H9 (cell line): ENCODE measurements at regions not wholly inside any gene's neighbourhood (a gene's known extent, or its start where the extent isn't known, plus 50 kb on each side); places are given as distances from the start of the nearest gene placed in this dataset.

Source experiments
- DNase-seq: peaks from one replicate; pipeline ENCODE4 v3.0.0-alpha.2; 2017
- H2AFZ ChIP-seq: one replicate; pipeline ENCODE4 v1.6.1; 2013; ENCODE audit warnings: mild to moderate bottlenecking, low read length, control low read depth, moderate library complexity
- H2AK5ac ChIP-seq: 2 replicates; pipeline ENCODE4 v1.6.1; 2013; ENCODE audit warnings: low read length, control low read depth, mixed read lengths; ENCODE audit not compliant: insufficient read length
- H2BK120ac ChIP-seq: one replicate; pipeline ENCODE4 v1.6.1; 2013; ENCODE audit warnings: low read depth, mild to moderate bottlenecking, low read length, control low read depth, inconsistent platforms; ENCODE audit not compliant: poor library complexity, severe bottlenecking
- H2BK12ac ChIP-seq: 2 replicates; pipeline ENCODE4 v1.6.1; 2013; ENCODE audit warnings: low read length, control low read depth, mixed read lengths, low read depth; ENCODE audit not compliant: insufficient read length
- H2BK15ac ChIP-seq: 2 replicates; pipeline ENCODE4 v1.6.1; 2013; ENCODE audit warnings: low read depth, low read length, control low read depth
- H2BK20ac ChIP-seq: one replicate; pipeline ENCODE4 v1.6.1; 2013; ENCODE audit warnings: low read depth, mild to moderate bottlenecking, low read length, control low read depth, inconsistent platforms; ENCODE audit not compliant: poor library complexity, severe bottlenecking
- H2BK5ac ChIP-seq: 2 replicates; pipeline ENCODE4 v1.6.1; 2013; ENCODE audit warnings: low read length, control low read depth, mixed read lengths; ENCODE audit not compliant: insufficient read length
- H3K14ac ChIP-seq: 2 replicates; pipeline ENCODE4 v1.6.1; 2013; ENCODE audit warnings: low read length, control low read depth; ENCODE audit not compliant: insufficient read depth
- H3K18ac ChIP-seq: 2 replicates; pipeline ENCODE4 v1.6.1; 2013; ENCODE audit warnings: low read depth, mild to moderate bottlenecking, mixed read lengths, low read length, control low read depth; ENCODE audit not compliant: insufficient read length
- H3K23ac ChIP-seq: 2 replicates; pipeline ENCODE4 v1.6.1; 2013; ENCODE audit warnings: low read length, control low read depth, mixed read lengths, low read depth; ENCODE audit not compliant: insufficient read length
- H3K23me2 ChIP-seq: 2 replicates; pipeline ENCODE4 v1.6.1; 2013; ENCODE audit warnings: low read depth, mild to moderate bottlenecking, mixed read lengths, low read length, control low read depth; ENCODE audit not compliant: insufficient read length, poor library complexity, severe bottlenecking
- H3K27ac ChIP-seq: 2 replicates; pipeline ENCODE4 v1.5.1; 2013; ENCODE audit warnings: low read length, control low read depth, mixed read lengths, low read depth; ENCODE audit not compliant: insufficient read length
- H3K27me3 ChIP-seq: 2 replicates; pipeline ENCODE4 v1.6.1; 2013; ENCODE audit warnings: low read length, control low read depth, inconsistent platforms; ENCODE audit not compliant: insufficient read depth
- H3K4ac ChIP-seq: 2 replicates; pipeline ENCODE4 v1.6.1; 2013; ENCODE audit warnings: low read depth, mild to moderate bottlenecking, control low read depth, inconsistent platforms, low read length, moderate library complexity
- H3K4me1 ChIP-seq: 2 replicates; pipeline ENCODE4 v1.6.1; 2013; ENCODE audit warnings: low read length, control low read depth, inconsistent platforms; ENCODE audit not compliant: insufficient read depth
- H3K4me2 ChIP-seq: 2 replicates; pipeline ENCODE4 v1.6.1; 2013; ENCODE audit warnings: low read length, control low read depth, mixed read lengths; ENCODE audit not compliant: insufficient read length, insufficient read depth
- H3K56ac ChIP-seq: 2 replicates; pipeline ENCODE4 v1.6.1; 2013; ENCODE audit warnings: low read depth, mild to moderate bottlenecking, mixed read lengths, low read length, control low read depth; ENCODE audit not compliant: insufficient read length
- H3K79me1 ChIP-seq: 2 replicates; pipeline ENCODE4 v1.6.1; 2013; ENCODE audit warnings: low read depth, mild to moderate bottlenecking, moderate library complexity, low read length, control low read depth, inconsistent platforms; ENCODE audit not compliant: insufficient read depth, poor library complexity, severe bottlenecking
- H3K79me2 ChIP-seq: 2 replicates; pipeline ENCODE4 v1.6.1; 2013; ENCODE audit warnings: low read length, control low read depth, inconsistent platforms; ENCODE audit not compliant: insufficient read depth
- H3K9ac ChIP-seq: 2 replicates; pipeline ENCODE4 v1.6.1; 2013; ENCODE audit warnings: low read length, control low read depth, mixed read lengths; ENCODE audit not compliant: insufficient read length; ENCODE audit errors: extremely low read depth
- H3K9me3 ChIP-seq: one replicate; pipeline ENCODE4 v1.6.1; 2013; ENCODE audit warnings: low read depth, low read length, inconsistent platforms; ENCODE audit not compliant: control insufficient read depth
- H3T11ph ChIP-seq: one replicate; pipeline ENCODE4 v1.6.1; 2013; ENCODE audit warnings: mild to moderate bottlenecking, low read length, control low read depth, inconsistent platforms
- H4K20me1 ChIP-seq: one replicate; pipeline ENCODE4 v1.6.1; 2013; ENCODE audit not compliant: control insufficient read depth, insufficient read length, insufficient read depth
- H4K5ac ChIP-seq: 2 replicates; pipeline ENCODE4 v1.6.1; 2013; ENCODE audit warnings: low read depth, mild to moderate bottlenecking, mixed read lengths, low read length, control low read depth; ENCODE audit not compliant: insufficient read length
- H4K8ac ChIP-seq: replicated peaks from 2 replicates; pipeline ENCODE4 v1.6.1; 2013; ENCODE audit warnings: low read length, control low read depth, mixed read lengths, low read depth; ENCODE audit not compliant: insufficient read length
- H4K91ac ChIP-seq: 2 replicates; pipeline ENCODE4 v1.6.1; 2013; ENCODE audit warnings: low read depth, mild to moderate bottlenecking, moderate library complexity, mixed read lengths, low read length, control low read depth; ENCODE audit not compliant: insufficient read length
- H3K27ac Mint-ChIP-seq, 3 experiments: 2 replicates in 2 of 3; 3 replicates in 1 of 3; pipeline ENCODE4 v1.8.0; 2020 to 2021; ENCODE audit warnings: mixed read lengths in 3 of 3, mild to moderate bottlenecking in 1 of 3, moderate library complexity in 1 of 3
- H3K27me3 Mint-ChIP-seq: 2 replicates; pipeline ENCODE4 v1.8.0; 2021; ENCODE audit warnings: low read depth, mild to moderate bottlenecking, moderate library complexity, mixed read lengths
- H3K36me3 Mint-ChIP-seq, 3 experiments: 2 replicates in 2 of 3; 3 replicates in 1 of 3; pipeline ENCODE4 v1.8.0; 2020 to 2021; ENCODE audit warnings: low read depth in 3 of 3, mixed read lengths in 3 of 3; ENCODE audit not compliant: insufficient read depth in 1 of 3
- H3K4me1 Mint-ChIP-seq, 2 experiments: 2 replicates each; pipeline ENCODE4 v1.8.0; 2020; ENCODE audit warnings: mixed read lengths in 2 of 2
- H3K4me3 Mint-ChIP-seq, 2 experiments: 2 replicates in 1 of 2; 3 replicates in 1 of 2; pipeline ENCODE4 v1.8.0; 2020 to 2021; ENCODE audit warnings: mild to moderate bottlenecking in 2 of 2, mixed read lengths in 2 of 2, moderate library complexity in 1 of 2
- H3K9me3 Mint-ChIP-seq, 2 experiments: 2 replicates in 1 of 2; 3 replicates in 1 of 2; pipeline ENCODE4 v1.8.0; 2020; ENCODE audit warnings: mild to moderate bottlenecking in 2 of 2, mixed read lengths in 2 of 2, moderate library complexity in 1 of 2
- WGBS: extraction: QIAGEN DNeasy Blood & Tissue Kit; methylation state at CpG from one replicate; pipeline ENCODE4 v1.1.7; 2013; ENCODE audit warnings: missing lambda C conversion rate, low lambda C conversion rate, mixed read lengths; ENCODE audit not compliant: insufficient read length; ENCODE audit errors: extremely low coverage; 5-methylcytosine and 5-hydroxymethylcytosine counted together
- TF ChIP-seq, protein P1 (sequence below): fragments of 200-600 bp; sonication (generic); conservative IDR thresholded peaks from 3 replicates; pipeline ENCODE4 v1.8.0; 2021; ENCODE audit warnings: antibody characterized with exemption, mild to moderate bottlenecking

DNA sequence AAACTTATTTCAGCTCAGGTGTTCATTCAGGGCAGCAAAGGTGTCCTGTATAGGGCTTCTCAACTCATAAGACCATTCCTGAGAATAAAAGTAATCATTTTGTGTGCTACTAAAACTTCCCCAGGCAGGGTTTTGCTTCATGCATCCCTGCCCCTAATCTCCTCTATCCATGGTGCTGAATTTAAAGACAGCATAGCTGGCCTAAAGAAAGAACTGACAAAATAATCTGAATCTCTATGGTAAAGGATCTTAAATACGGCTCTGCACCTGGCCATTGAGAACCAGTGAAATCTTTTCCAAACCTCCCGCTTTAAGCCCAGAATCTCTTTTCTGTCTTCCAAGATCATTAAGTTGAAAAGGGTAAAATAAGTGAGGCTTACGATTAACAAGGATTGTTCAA, 292.1 kb upstream of the KLHL29 start:
- H2BK12ac ChIP-seq, result no peak overlapping the region
- no peaks in the 10 kb centered on the region for H3K9me3 ChIP-seq
- TF ChIP-seq, protein P1, sequence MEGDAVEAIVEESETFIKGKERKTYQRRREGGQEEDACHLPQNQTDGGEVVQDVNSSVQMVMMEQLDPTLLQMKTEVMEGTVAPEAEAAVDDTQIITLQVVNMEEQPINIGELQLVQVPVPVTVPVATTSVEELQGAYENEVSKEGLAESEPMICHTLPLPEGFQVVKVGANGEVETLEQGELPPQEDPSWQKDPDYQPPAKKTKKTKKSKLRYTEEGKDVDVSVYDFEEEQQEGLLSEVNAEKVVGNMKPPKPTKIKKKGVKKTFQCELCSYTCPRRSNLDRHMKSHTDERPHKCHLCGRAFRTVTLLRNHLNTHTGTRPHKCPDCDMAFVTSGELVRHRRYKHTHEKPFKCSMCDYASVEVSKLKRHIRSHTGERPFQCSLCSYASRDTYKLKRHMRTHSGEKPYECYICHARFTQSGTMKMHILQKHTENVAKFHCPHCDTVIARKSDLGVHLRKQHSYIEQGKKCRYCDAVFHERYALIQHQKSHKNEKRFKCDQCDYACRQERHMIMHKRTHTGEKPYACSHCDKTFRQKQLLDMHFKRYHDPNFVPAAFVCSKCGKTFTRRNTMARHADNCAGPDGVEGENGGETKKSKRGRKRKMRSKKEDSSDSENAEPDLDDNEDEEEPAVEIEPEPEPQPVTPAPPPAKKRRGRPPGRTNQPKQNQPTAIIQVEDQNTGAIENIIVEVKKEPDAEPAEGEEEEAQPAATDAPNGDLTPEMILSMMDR, result no peak
- Mint-ChIP-seq H3K9me3 (peaks cover 11 to 18% of the 10 kb centered on the region in 2 experiments), H3K27me3 (peaks cover 2% of the 10 kb centered on the region; the same call in 1 of the 2 replicates), H3K4me3 (no peak overlapping the region), H3K4me1 (no peaks in the 10 kb centered on the region), H3K36me3 (peaks cover 3 to 14% (median 8%) of the 10 kb centered on the region in 3 experiments; a peak in 6 of 7 replicates), H3K27ac (no peak overlapping the region)
- H3K56ac ChIP-seq, result no peak overlapping the region
- H2AK5ac ChIP-seq, result no peak overlapping the region
- H3K23ac ChIP-seq, result no peak overlapping the region
- H2BK15ac ChIP-seq, result no peak overlapping the region
- no peak overlapping the region for H4K8ac ChIP-seq
- no peak overlapping the region for H2AFZ ChIP-seq
- WGBS, result no CpG with 5 or more reads among the region's 3 CpGs
- no peak overlapping the region for H2BK5ac ChIP-seq
- H2BK120ac ChIP-seq, result no peak overlapping the region
- no peaks in the 10 kb centered on the region for H3K23me2 ChIP-seq
- no peaks in the 10 kb centered on the region for H3K79me2 ChIP-seq
- no peaks in the 10 kb centered on the region for H3K4me1 ChIP-seq
- H3K9ac ChIP-seq, result no peak overlapping the region
- no peak overlapping the region for H3K18ac ChIP-seq
- no peak overlapping the region for H3K27ac ChIP-seq
- H3T11ph ChIP-seq, result no peak overlapping the region
- no peak overlapping the region for H3K14ac ChIP-seq
- no peak overlapping the region for H3K4ac ChIP-seq
- H2BK20ac ChIP-seq, result no peak overlapping the region
- H4K5ac ChIP-seq, result no peak overlapping the region
- H3K4me2 ChIP-seq, result no peak overlapping the region
- H3K27me3 ChIP-seq, result no peaks in the 10 kb centered on the region
- H4K91ac ChIP-seq, result no peak overlapping the region
- H4K20me1 ChIP-seq, result no peaks in the 10 kb centered on the region
- H3K79me1 ChIP-seq, result no peaks in the 10 kb centered on the region
- DNase-seq, result no peak
